ENCODE measurements at regions not wholly inside any gene's neighbourhood (a gene's known extent, or its start where the extent isn't known, plus 50 kb on each side); places are given as distances from the start of the nearest gene placed in this dataset.

- Histone ChIP-seq H3K4me3 (no peak overlapping the region), H3K4me1 (no peaks in the 10 kb centered on the region), H3K9me3 (peaks cover 0 to 23% (median 12%) of the 10 kb centered on the region in 3 donors), H3K27ac (no peak overlapping the region), H3K27me3 (no peaks in the 10 kb centered on the region), H3K36me3 (no peaks in the 10 kb centered on the region)
- DNase-seq, result peak in 1 of 2 donors; percentile 27
- TF ChIP-seq CTCF (IDR thresholded peaks at IDR 0.05), result no peak
- intact Hi-C loops (cut with DNase I; ENCODE audit: low total_unique reads), result no loop called here
Measured at GRCh38 chr6:145491126-145491525, 244.2 kb downstream of the EPM2A start.

- DNase-seq, result no peak
- Histone ChIP-seq H3K36me3 (no peaks in the 10 kb centered on the region), H3K4me3 (no peak overlapping the region), H3K9me3 (peaks cover 0 to 22% (median 18%) of the 10 kb centered on the region in 3 donors), H3K27me3 (no peaks in the 10 kb centered on the region), H3K27ac (no peak overlapping the region), H3K4me1 (no peaks in the 10 kb centered on the region)
- intact Hi-C loops (cut with DNase I; ENCODE audit: low total_unique reads), result no loop called here
- TF ChIP-seq CTCF (IDR thresholded peaks at IDR 0.05), result no peak
Measured at GRCh38 chr6:145497006-145497405, 238.3 kb downstream of the EPM2A start.

GRCh38 chr6:145498425-145498824 is 236.9 kb downstream of the EPM2A start:
- DNase-seq, result peak in 1 of 2 donors; percentile 16
- Histone ChIP-seq H3K4me1 (no peaks in the 10 kb centered on the region), H3K27ac (no peak overlapping the region), H3K27me3 (no peaks in the 10 kb centered on the region), H3K36me3 (no peaks in the 10 kb centered on the region), H3K9me3 (peaks cover 0 to 19% (median 7%) of the 10 kb centered on the region in 3 donors), H3K4me3 (no peak overlapping the region)
- TF ChIP-seq CTCF (IDR thresholded peaks at IDR 0.05), result no peak
- intact Hi-C loops (cut with DNase I; ENCODE audit: low total_unique reads), result no loop called here

GRCh38 chr6:145502416-145502815 is 232.9 kb downstream of the EPM2A start:
- no peak for DNase-seq
- Histone ChIP-seq H3K27me3 (no peaks in the 10 kb centered on the region), H3K4me1 (no peaks in the 10 kb centered on the region), H3K4me3 (no peak overlapping the region), H3K27ac (no peak overlapping the region), H3K9me3 (peaks cover 0 to 9% (median 7%) of the 10 kb centered on the region in 3 donors), H3K36me3 (no peaks in the 10 kb centered on the region)
- intact Hi-C loops (cut with DNase I; ENCODE audit: low total_unique reads), result no loop called here
- no peak for TF ChIP-seq CTCF (IDR thresholded peaks at IDR 0.05)

- peaks cover 8 to 30% (median 21%) of the 10 kb centered on the region in 3 donors for H3K9me3 ChIP-seq
- DNase-seq, result no peak
- no peak overlapping the region for H3K27ac ChIP-seq
- intact Hi-C loops (cut with DNase I; ENCODE audit: low total_unique reads), result no loop called here
- H3K4me3 ChIP-seq, result no peak overlapping the region
- no peak for TF ChIP-seq CTCF (IDR thresholded peaks at IDR 0.05)
- no peaks in the 10 kb centered on the region for H3K36me3 ChIP-seq
- no peaks in the 10 kb centered on the region for H3K4me1 ChIP-seq
- H3K27me3 ChIP-seq, result no peaks in the 10 kb centered on the region
Measured at GRCh38 chr6:145506136-145506535, 229.2 kb downstream of the EPM2A start.

- Histone ChIP-seq H3K27me3 (no peaks in the 10 kb centered on the region), H3K4me1 (no peaks in the 10 kb centered on the region), H3K27ac (no peak overlapping the region), H3K9me3 (peaks cover 8 to 30% (median 21%) of the 10 kb centered on the region in 3 donors), H3K4me3 (no peak overlapping the region), H3K36me3 (no peaks in the 10 kb centered on the region)
- intact Hi-C loops (cut with DNase I; ENCODE audit: low total_unique reads), result no loop called here
- no peak for DNase-seq
- no peak for TF ChIP-seq CTCF (IDR thresholded peaks at IDR 0.05)
Measured at GRCh38 chr6:145506565-145506964, 228.8 kb downstream of the EPM2A start.

Data from tibial artery (tissue), 4 donors.